ENCODE measurements at regions not wholly inside any gene's neighbourhood (a gene's known extent, or its start where the extent isn't known, plus 50 kb on each side); places are given as distances from the start of the nearest gene placed in this dataset.
"Not testable (repeated sequence)": the region's sequence is repeated elsewhere in the genome, so short reads cannot be mapped to it uniquely, and the experiment has no call there.

DNA sequence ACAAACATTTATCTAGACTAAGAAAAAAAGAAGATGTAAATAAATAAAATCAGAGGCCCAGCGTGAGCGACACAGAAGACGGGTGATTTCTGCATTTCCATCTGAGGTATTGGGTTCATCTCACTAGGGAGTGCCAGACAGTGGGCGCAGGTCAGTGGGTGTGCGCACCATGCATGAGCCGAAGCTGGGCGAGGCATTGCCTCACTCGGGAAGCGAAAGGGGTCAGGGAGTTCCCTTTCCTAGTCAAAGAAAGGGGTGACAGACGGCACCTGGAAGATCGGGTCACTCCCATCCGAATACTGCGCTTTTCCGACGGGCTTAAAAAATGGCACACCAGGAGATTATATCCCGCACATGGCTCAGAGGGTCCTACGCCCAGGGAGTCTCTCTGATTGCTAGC lies 79.5 kb upstream of the ABCD2 start:
- TF ChIP-seq, protein P1, sequence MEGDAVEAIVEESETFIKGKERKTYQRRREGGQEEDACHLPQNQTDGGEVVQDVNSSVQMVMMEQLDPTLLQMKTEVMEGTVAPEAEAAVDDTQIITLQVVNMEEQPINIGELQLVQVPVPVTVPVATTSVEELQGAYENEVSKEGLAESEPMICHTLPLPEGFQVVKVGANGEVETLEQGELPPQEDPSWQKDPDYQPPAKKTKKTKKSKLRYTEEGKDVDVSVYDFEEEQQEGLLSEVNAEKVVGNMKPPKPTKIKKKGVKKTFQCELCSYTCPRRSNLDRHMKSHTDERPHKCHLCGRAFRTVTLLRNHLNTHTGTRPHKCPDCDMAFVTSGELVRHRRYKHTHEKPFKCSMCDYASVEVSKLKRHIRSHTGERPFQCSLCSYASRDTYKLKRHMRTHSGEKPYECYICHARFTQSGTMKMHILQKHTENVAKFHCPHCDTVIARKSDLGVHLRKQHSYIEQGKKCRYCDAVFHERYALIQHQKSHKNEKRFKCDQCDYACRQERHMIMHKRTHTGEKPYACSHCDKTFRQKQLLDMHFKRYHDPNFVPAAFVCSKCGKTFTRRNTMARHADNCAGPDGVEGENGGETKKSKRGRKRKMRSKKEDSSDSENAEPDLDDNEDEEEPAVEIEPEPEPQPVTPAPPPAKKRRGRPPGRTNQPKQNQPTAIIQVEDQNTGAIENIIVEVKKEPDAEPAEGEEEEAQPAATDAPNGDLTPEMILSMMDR (IDR thresholded peaks at IDR 0.05), result not testable (repeated sequence)
- TF ChIP-seq POLR2A (IDR thresholded peaks at IDR 0.05), result not testable (repeated sequence)

Measured in Peyer's patch (tissue), 4 donors.